ENCODE measurements at regions not wholly inside any gene's neighbourhood (a gene's known extent, or its start where the extent isn't known, plus 50 kb on each side); places are given as distances from the start of the nearest gene placed in this dataset.

DNA sequence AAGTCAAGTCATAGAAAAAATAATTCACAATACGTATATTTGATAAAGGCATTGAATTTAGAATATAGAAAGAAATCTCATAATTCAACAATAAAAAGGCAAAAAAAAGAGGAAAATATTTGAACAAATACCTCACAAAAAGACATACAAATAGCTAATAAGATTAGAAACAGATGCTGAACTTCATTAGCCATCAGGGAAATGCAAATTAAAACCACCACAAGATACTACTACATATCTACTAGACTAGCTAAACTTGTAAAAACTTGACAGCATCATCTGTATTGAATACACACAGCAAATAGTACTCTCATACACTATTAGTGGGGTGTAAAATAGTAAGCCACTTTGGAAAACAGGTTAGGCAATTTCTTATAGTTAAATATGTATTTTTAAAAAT lies 128.7 kb upstream of the TLL1 start (continued):
- TF ChIP-seq LRRFIP1 (CRISPR knock-in tag; conservative IDR thresholded peaks at IDR 0.05) = no peak
- TF ChIP-seq ZUFSP (CRISPR knock-in tag; IDR thresholded peaks at IDR 0.05; ENCODE audit: borderline replicate concordance) = no peak
- TF ChIP-seq FOXK2 (IDR thresholded peaks at IDR 0.05) = no peak
- no peak for TF ChIP-seq RFXAP (CRISPR knock-in tag; IDR thresholded peaks at IDR 0.05; ENCODE audit: borderline replicate concordance)
- TF ChIP-seq ZNF225 (CRISPR knock-in tag; IDR thresholded peaks at IDR 0.05) = no peak
- TF ChIP-seq ZXDC (CRISPR knock-in tag; IDR thresholded peaks at IDR 0.05) = no peak
- TF ChIP-seq, protein P1, sequence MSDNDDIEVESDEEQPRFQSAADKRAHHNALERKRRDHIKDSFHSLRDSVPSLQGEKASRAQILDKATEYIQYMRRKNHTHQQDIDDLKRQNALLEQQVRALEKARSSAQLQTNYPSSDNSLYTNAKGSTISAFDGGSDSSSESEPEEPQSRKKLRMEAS (IDR thresholded peaks at IDR 0.05) = no peak
- no peak for TF ChIP-seq EED (CRISPR knock-in tag; IDR thresholded peaks at IDR 0.05)
